NCI-H345 treated with DMSO at 0.1 percent for 48 hours (cell line): ENCODE measurements at regions not wholly inside any gene's neighbourhood (a gene's known extent, or its start where the extent isn't known, plus 50 kb on each side); places are given as distances from the start of the nearest gene placed in this dataset.
"Not testable (repeated sequence)": the region's sequence is repeated elsewhere in the genome, so short reads cannot be mapped to it uniquely, and the experiment has no call there.

Experiments
- DNase-seq: peaks from one replicate; lab custom pipeline; 2025; ENCODE audit not compliant: unreplicated experiment; lab: John Stamatoyannopoulos, UW

DNA sequence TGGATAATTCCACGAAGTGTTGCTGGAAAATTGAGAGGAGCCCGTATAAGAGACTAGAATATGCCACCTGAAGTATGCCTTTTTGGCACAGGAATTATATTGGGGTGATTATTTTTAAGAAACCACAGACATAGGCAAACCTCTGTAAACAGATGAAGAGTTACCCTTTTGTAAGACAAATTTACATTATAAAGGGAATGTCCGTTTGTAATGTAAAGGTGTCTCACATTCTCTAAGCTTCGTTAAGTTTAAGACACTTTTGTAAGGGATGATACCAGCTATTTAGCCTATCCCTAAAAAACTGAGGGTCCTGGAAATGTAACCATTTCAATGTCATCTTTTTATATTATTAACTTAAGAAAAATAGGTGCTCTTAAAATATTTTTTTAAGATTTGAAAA, 432.8 kb upstream of the SYT4 start:
- DNase-seq = no peak

DNA sequence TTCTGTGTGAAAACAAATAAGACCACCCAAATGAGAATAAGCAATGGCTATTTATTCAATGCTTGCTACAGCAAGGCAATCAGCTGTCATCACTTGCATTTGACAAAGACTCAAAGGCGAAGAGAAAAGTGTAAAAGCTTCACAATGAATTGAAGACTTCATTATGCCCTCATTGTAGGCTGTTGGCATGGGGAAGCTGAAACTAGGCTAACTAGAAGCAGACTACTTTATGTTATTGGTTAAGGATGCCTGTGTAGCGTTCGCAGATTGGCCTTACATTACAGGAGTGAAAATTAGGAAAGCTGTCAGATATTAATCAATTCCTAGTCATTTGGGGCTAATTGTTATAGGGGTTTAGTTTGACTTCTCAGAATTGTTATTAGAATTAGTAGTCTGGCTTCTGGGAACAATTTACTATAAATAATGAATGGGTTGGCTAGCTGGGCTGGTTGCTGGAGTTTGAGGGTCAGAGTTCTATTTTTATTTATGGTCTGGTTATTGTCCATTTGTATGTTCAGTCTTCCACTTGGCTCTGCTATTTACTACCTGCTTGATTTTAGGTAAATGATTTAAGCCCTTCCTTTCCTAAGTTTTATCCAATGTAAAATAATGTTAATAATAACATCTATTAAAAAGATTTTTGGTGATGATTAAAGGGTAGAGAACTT, 437.2 kb upstream of the SYT4 start:
- DNase-seq = no peak

GRCh38 chr18:43719267-43719795, 442.0 kb upstream of the SYT4 start:
- DNase-seq = no peak

- DNase-seq = no peak
Observed at GRCh38 chr18:43720041-43720440, 442.8 kb upstream of the SYT4 start.

GRCh38 chr18:43735570-43735969, 458.3 kb upstream of the SYT4 start:
- no peak for DNase-seq

- DNase-seq = no peak
Observed at GRCh38 chr18:43744960-43745745, 467.9 kb upstream of the SYT4 start.

DNA sequence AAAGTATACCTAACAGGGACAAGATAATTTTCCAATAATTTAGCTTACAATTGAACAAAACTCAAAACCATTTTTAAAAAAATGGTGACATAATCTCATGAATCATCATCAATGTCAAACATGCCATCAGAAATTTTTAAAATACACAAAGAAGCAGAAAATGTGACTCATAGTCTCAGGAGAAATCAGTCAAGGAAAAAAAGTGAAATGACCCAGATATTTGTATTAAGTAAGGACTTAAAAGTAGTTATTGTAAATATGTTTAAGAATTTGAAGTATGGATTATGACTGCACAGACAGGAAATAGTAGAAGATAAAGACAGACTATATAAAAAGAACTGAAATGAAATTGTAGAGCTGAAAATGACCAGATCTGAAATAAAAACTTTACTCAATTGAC, 473.9 kb upstream of the SYT4 start:
- DNase-seq = no peak

DNA sequence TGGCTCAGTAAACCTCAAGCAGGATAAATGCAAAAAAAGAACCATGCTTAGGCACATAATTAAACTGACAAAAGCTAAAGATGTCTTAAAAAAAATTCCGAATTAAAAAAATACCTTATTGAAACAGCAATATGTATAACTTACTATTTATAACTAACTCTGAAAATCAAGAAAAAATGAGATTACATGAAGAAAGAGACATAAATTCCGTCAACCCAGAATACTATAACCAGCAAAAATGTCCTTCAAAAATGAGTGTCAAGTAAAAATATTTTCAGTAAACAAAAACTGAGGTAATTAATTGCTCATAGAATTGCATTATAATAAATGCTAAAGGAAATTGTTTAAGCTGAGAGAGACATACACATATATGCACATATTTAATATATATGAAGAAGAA, 474.5 kb upstream of the SYT4 start:
- no peak for DNase-seq

DNA sequence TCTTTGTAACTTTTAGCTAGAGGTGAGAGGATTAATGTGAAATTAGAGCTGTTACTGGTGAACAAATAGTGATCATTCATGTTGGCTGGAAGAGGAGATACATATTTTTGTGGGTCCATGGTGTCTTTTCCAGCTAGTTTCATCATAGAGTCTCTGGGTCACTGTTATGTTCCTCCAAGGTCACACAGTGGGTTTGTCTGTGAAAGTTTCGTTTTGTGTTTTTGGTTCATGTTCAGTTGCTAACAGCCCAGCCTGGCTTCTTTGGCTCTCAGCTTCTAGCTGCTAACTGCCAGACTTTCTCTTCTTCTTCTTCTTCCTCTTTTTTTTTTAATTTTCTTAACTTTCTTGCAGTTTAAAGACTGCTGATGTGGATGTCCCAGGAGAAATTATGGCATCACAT, 480.0 kb upstream of the SYT4 start:
- DNase-seq = no peak

DNA sequence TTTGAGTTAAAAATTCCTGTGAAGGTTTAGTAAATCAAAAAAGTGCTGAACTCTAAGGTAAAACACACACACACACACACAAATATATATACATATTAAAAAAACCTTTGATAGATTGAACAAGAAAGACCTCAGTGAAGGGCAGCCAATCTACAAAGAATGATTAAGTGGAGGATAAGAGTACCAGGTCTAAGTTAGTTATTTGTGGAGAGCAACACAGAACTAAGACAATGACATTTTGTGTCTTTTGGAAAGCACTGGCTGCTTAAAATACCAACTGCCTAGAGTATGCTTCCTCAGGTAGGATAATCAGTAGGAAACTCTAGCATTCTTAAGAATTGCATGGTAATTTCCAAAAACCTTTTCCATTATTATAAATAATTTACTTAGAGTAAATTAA, 481.4 kb upstream of the SYT4 start:
- DNase-seq = no peak

DNA sequence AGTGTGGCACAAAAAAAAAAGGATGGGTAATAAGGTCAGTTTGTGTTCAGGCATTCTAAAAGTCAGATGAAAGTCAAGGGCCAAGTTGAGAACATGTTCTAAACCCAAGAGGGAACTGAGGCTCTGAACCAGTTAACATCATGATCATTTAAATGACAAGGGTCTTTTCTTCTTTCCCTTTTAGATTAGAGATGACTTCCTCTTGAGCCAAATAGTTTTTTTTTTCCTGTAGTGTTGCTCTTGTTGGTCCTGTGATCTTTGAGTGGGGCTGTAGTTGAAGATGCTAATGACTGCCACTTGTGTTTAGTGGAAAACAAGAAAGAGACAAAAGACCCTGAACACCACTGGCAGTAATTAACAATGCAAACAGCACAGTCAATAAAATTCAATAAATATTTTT, 482.7 kb upstream of the SYT4 start:
- DNase-seq = no peak

- DNase-seq = no peak
Observed at GRCh38 chr18:43772907-43773306, 495.6 kb upstream of the SYT4 start.

DNA sequence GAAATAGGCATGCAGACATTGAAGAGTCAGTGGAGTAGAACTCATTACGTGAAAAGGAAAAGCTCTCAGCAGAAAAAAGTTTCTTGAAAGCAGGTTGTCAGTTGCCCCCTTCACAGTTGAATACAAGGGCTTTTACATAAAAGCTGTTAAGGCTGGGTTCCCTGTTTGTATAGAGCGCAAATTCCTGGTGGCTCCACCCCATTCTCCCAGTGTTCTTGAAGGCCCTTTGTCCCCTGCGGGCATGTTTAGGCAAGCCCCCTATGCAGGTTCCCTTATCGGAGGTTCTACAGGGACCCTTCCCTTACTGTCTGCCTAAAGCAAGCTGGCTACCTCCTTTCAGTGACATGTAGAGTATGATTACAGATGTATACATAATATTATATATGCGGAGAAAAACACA, 497.2 kb upstream of the SYT4 start:
- DNase-seq = no peak

- DNase-seq = no peak
Observed at GRCh38 chr18:43775591-43775990, 498.3 kb upstream of the SYT4 start.

- no peak for DNase-seq
Observed at GRCh38 chr18:43776997-43777396, 499.7 kb upstream of the SYT4 start.

DNA sequence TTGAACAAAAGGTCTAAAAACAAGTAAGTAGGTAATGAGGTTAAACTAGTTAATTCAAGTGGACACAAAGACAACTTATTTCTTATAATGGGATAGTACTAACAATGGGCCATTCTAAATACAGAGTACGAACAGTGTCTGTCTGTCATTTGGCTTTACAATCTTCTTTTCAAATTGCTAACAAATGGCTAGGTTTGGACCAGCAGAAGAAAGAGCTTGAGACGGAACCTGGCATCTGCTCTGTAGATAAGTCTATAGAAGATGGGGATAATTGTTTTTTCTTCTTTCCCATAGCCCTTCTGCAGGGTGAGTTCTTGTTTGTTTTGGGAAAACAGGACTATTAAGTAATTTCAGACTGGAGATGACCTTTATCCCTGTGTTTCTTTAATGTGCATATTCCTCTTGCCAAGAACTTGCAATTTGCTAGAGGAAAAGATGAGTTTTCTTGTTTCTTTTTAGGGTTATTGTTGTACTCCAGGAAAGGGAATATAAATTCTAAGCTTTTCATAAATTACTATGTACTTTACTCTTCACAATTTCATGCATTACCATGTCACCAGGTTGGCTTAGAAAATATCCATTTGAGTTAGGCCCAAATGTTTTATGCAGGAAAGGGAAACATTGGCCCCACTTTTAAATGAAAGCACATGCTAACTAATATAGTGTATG, 500.5 kb upstream of the SYT4 start:
- no peak for DNase-seq

GRCh38 chr18:43780782-43781340, 503.6 kb upstream of the SYT4 start:
- DNase-seq = no peak

GRCh38 chr18:43785158-43785557, 507.9 kb upstream of the SYT4 start:
- no peak for DNase-seq

GRCh38 chr18:43786893-43787292, 509.6 kb upstream of the SYT4 start:
- DNase-seq = no peak

DNA sequence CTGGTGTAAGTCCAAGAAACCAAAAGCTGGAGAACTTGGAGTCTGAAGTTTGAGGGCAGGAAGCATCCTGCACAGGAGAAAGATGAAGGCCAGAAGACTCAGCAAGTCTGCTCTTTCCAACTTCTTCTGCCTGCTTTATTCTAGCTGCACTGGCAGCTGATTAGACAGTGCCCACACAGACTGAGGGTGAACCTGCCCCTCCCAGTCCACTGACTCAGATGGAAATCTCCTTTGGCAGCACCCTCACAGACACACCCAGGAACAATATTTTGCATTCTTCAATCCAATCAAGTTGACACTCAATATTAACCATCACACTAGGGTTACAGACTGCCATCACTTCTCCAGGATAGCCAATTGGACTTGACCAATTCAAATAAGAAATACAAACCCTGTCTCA, 510.4 kb upstream of the SYT4 start:
- not testable (repeated sequence) for DNase-seq

DNA sequence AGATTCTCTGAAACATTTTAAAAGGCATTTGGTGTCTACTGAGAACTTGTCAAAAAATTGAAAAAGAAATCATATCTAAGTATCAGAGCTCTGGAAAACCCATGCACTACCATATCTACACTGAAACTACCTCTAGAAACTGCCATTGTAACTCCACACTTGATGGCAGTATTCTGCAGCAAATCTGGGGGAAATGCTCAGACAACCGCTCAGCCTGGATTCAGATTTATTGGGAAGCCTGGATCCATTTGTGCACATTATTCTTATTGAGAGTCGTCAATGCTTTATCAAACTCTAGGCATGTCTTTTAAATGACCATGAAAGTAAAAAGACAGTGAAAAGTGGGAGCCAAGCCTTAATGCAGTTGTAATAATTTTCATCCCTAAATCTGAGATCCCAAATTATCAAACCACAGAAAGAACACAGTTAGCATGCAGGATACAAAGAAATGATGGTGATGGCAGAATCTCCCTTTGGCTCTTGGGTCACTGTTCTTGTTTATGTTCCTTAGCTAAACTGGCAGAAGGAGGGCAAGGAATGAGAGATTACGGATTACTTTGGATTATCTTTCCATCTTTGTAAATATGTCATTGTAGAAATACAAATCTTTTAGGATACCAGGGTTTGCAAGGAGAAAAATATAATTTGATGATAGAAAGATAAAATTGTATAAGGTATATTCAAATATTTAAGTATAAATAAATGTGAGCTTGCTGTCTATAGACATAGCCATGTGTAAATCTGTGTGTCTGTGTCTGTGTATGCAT, 512.1 kb upstream of the SYT4 start:
- DNase-seq = no peak
